Heart left ventricle (tissue), 16 donors: ENCODE measurements at regions not wholly inside any gene's neighbourhood (a gene's known extent, or its start where the extent isn't known, plus 50 kb on each side); places are given as distances from the start of the nearest gene placed in this dataset.
A peak's percentile ranks its signal among the peaks of the same experiment; 100 is the strongest.

Source experiments
- ATAC-seq, 4 donors: fragments of 200-7000 bp; cut with Tn5 transposase; one replicate each; pipeline ENCODE4 v1.9.1; 2020 to 2022; ENCODE audit warnings: moderate library complexity in 4 of 4, mild to moderate bottlenecking in 3 of 4, moderate number of reproducible peaks in 1 of 4
- DNase-seq, 5 donors: peaks; one replicate each; pipeline ENCODE4 v3.0.0-alpha.2; 2020
- H3K27ac ChIP-seq, 12 donors: fragments of 200-600 bp; sonication (generic) in 4 of 12; one replicate each; pipeline versions ENCODE4 v1.5.0 to v1.8.0; 2016 to 2022; ENCODE audit warnings: mild to moderate bottlenecking in 2 of 12
- H3K27me3 ChIP-seq, 9 donors: fragments of 200-600 bp; sonication (generic) in 2 of 9; one replicate each; pipeline versions ENCODE4 v1.5.1 to v1.8.0; 2016 to 2022; ENCODE audit warnings: mild to moderate bottlenecking in 3 of 9
- H3K36me3 ChIP-seq, 9 donors: fragments of 200-600 bp; sonication (generic) in 2 of 9; one replicate each; pipeline versions ENCODE4 v1.5.0 to v1.8.0; 2018 to 2022; ENCODE audit warnings: mild to moderate bottlenecking in 2 of 9
- H3K4me1 ChIP-seq, 12 donors: fragments of 200-600 bp; sonication (generic) in 4 of 12; one replicate each; pipeline versions ENCODE4 v1.5.0 to v1.8.0; 2016 to 2022; ENCODE audit warnings: mild to moderate bottlenecking in 3 of 12
- H3K4me3 ChIP-seq, 12 donors: fragments of 200-600 bp; sonication (generic) in 4 of 12; one replicate each; pipeline versions ENCODE4 v1.5.0 to v1.8.0; 2017 to 2022; ENCODE audit warnings: mild to moderate bottlenecking in 9 of 12, moderate library complexity in 4 of 12
- H3K9me3 ChIP-seq, 12 donors: fragments of 200-600 bp; sonication (generic) in 4 of 12; one replicate each; pipeline versions ENCODE4 v1.5.0 to v1.8.0; 2016 to 2022; ENCODE audit warnings: mild to moderate bottlenecking in 1 of 12
- POLR2A ChIP-seq, 2 donors: fragments of 450-650 bp; IDR thresholded peaks; one replicate each; pipeline ENCODE4 v1.6.1; 2017; ENCODE audit warnings: antibody characterized with exemption in 2 of 2, mild to moderate bottlenecking in 2 of 2, moderate library complexity in 2 of 2
- WGBS, 4 donors: extraction: QIAGEN DNeasy Blood & Tissue Kit in 2 of 4; methylation state at CpG; one replicate each; pipeline versions ENCODE4 v1.1.5 to v1.1.7; 2013 to 2018; 5-methylcytosine and 5-hydroxymethylcytosine counted together
- intact Hi-C, 10 donors: fragments of 100-400 bp; cut with DNase I; formaldehyde crosslinking; loops; one replicate each; pipeline versions ENCODE4 v1.11.1 to v1.14.2; 2022
- TF ChIP-seq, protein P1 (sequence below), 12 donors: fragments of 200-600 bp; sonication (generic) in 4 of 12; IDR thresholded peaks; one replicate each; pipeline versions ENCODE4 v1.5.0 to v1.8.0; 2018 to 2022; ENCODE audit warnings: antibody characterized with exemption in 12 of 12, mild to moderate bottlenecking in 5 of 12
- donor health status: ischemic (EF 13 %, LVEDD 7.1; RV severe dilation, severe dysfunction).
- donor health status: healthy with polysubstance abuse.
- donor health status: DM: no; HTN: yes; CAD: no.
- donor health status: DM: no; HTN: no; CAD: no.
- donor health status: ischemic (EF 25% LVEDD 6.9; RV normal size, moderate dysfunction).
- donor health status: ischemic (EF 25% LVEDD 5.7; RV mildly dilated, moderate dysfunction).
- donor health status: healthy.
- donor health status: DM: yes; HTN: yes; CAD: no.
- donor health status: ischemic (EF 35%, LVEDD 5.7; RV mildly dilated, moderate dysfunction).
- donor health status: nonischemic (EF 11% LVEDD 7.7; RV severe dilation, severe dysfunction).
- donor health status: DM: yes; HTN: yes; CAD: no.
- donor health status: PGD.
- donor health status: ischemic (EF 29% LVEDD 5.4; RV normal size, mild dysfunction).
- donor health status: nonischemic (EF 23%, LVEDD 6.1; RV moderate dilation, normal function).

- no peaks in the 10 kb centered on the region for H3K36me3 ChIP-seq
- no peak overlapping the region for H3K4me3 ChIP-seq
- no peak for ATAC-seq
- no peak overlapping the region for H3K27ac ChIP-seq
- TF ChIP-seq POLR2A (IDR thresholded peaks at IDR 0.05): no peak
- TF ChIP-seq, protein P1, sequence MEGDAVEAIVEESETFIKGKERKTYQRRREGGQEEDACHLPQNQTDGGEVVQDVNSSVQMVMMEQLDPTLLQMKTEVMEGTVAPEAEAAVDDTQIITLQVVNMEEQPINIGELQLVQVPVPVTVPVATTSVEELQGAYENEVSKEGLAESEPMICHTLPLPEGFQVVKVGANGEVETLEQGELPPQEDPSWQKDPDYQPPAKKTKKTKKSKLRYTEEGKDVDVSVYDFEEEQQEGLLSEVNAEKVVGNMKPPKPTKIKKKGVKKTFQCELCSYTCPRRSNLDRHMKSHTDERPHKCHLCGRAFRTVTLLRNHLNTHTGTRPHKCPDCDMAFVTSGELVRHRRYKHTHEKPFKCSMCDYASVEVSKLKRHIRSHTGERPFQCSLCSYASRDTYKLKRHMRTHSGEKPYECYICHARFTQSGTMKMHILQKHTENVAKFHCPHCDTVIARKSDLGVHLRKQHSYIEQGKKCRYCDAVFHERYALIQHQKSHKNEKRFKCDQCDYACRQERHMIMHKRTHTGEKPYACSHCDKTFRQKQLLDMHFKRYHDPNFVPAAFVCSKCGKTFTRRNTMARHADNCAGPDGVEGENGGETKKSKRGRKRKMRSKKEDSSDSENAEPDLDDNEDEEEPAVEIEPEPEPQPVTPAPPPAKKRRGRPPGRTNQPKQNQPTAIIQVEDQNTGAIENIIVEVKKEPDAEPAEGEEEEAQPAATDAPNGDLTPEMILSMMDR (IDR thresholded peaks at IDR 0.05): no peak
- H3K27me3 ChIP-seq: no peaks in the 10 kb centered on the region
- H3K9me3 ChIP-seq: peaks cover 0 to 4% (median 0%) of the 10 kb centered on the region in 12 donors
- intact Hi-C loops: no loop called here
- DNase-seq: no peak
- peaks cover 0 to 1% (median 0%) of the 10 kb centered on the region in 12 donors for H3K4me1 ChIP-seq
These were observed 401.3 kb downstream of the PID1 start for GRCh38 chr2:228869636-228870264.

- no peaks in the 10 kb centered on the region for H3K4me1 ChIP-seq
- no peaks in the 10 kb centered on the region for H3K36me3 ChIP-seq
- H3K4me3 ChIP-seq: no peak overlapping the region
- H3K27ac ChIP-seq: no peak overlapping the region
- no peaks in the 10 kb centered on the region for H3K27me3 ChIP-seq
- intact Hi-C loops: no loop called here
- peaks cover 0 to 2% (median 0%) of the 10 kb centered on the region in 12 donors for H3K9me3 ChIP-seq
- 76 to 88% (median 81%) methylated on average over 4 of the region's 4 CpGs for WGBS, 4 donors
- ATAC-seq: no peak
- TF ChIP-seq, protein P1 (IDR thresholded peaks at IDR 0.05): no peak
- TF ChIP-seq POLR2A (IDR thresholded peaks at IDR 0.05): no peak
- peak in 1 of 5 donors; percentile 34 for DNase-seq
These were observed 403.7 kb downstream of the PID1 start for GRCh38 chr2:228867406-228867805.

- Histone ChIP-seq H3K36me3 (no peaks in the 10 kb centered on the region), H3K9me3 (no peaks in the 10 kb centered on the region), H3K4me1 (no peaks in the 10 kb centered on the region), H3K27me3 (no peaks in the 10 kb centered on the region), H3K4me3 (no peak overlapping the region), H3K27ac (no peak overlapping the region)
- DNase-seq (no peak), ATAC-seq (no peak)
- TF ChIP-seq, protein P1 (IDR thresholded peaks at IDR 0.05): no peak
- TF ChIP-seq POLR2A (IDR thresholded peaks at IDR 0.05): no peak
- intact Hi-C loops: no loop called here
- 74 to 89% (median 85%) methylated on average over 2 of the region's 2 CpGs for WGBS, 4 donors
These were observed 404.3 kb downstream of the PID1 start for GRCh38 chr2:228866781-228867180.

GRCh38 chr2:228866044-228866443, 405.0 kb downstream of the PID1 start:
- H3K27me3 ChIP-seq: no peaks in the 10 kb centered on the region
- no peak overlapping the region for H3K27ac ChIP-seq
- no peaks in the 10 kb centered on the region for H3K9me3 ChIP-seq
- no peaks in the 10 kb centered on the region for H3K36me3 ChIP-seq
- no peak for ATAC-seq
- no peak for TF ChIP-seq POLR2A (IDR thresholded peaks at IDR 0.05)
- TF ChIP-seq, protein P1 (IDR thresholded peaks at IDR 0.05): no peak
- WGBS, 4 donors: 67 to 100% (median 77%) methylated on average over 1 to 2 of the region's 2 CpGs
- peak in 1 of 5 donors; percentile 26 for DNase-seq
- no peaks in the 10 kb centered on the region for H3K4me1 ChIP-seq
- intact Hi-C loops: no loop called here
- H3K4me3 ChIP-seq: no peak overlapping the region
